IPS-18c (cell line): ENCODE measurements at regions not wholly inside any gene's neighbourhood (a gene's known extent, or its start where the extent isn't known, plus 50 kb on each side); places are given as distances from the start of the nearest gene placed in this dataset.
"Not testable (repeated sequence)": the region's sequence is repeated elsewhere in the genome, so short reads cannot be mapped to it uniquely, and the experiment has no call there.

Experiments
- H3K4me3 ChIP-seq: 2 replicates; pipeline ENCODE4 v1.7.0; 2013; ENCODE audit warnings: low read depth, mild to moderate bottlenecking, low read length, moderate library complexity; ENCODE audit not compliant: insufficient read depth
- H3K9me3 ChIP-seq: one replicate; pipeline ENCODE4 v1.6.1; 2013; ENCODE audit warnings: mild to moderate bottlenecking, low read length, moderate library complexity; ENCODE audit not compliant: control insufficient read depth, insufficient read depth

- no peaks in the 10 kb centered on the region for H3K9me3 ChIP-seq
- H3K4me3 ChIP-seq, result no peak overlapping the region
These were observed 190.4 kb downstream of the ENC1 start for GRCh38 chr5:74450095-74450494.

GRCh38 chr5:74446725-74447241, 193.7 kb downstream of the ENC1 start:
- Histone ChIP-seq H3K4me3 (no peak overlapping the region), H3K9me3 (no peaks in the 10 kb centered on the region)

DNA sequence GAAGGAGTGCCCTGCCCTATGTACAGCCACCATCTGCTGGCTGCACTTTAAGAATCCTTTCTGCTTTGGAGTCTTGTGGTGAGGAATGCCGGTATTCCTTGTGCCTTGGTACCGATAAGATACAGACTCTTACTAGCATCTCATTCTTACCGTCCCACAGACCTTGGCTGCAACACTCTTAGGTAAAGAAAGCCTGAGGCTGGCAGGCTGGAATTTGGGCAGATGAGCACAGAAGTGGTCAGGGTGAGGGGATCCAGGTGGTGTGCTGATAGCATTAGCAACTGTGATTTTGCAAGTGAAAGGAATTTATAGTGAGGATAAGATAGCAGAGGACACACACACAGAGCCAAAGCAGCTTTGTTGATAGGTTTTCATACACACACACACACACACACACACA, 198.1 kb downstream of the ENC1 start:
- no peaks in the 10 kb centered on the region for H3K9me3 ChIP-seq
- H3K4me3 ChIP-seq, result no peak overlapping the region

DNA sequence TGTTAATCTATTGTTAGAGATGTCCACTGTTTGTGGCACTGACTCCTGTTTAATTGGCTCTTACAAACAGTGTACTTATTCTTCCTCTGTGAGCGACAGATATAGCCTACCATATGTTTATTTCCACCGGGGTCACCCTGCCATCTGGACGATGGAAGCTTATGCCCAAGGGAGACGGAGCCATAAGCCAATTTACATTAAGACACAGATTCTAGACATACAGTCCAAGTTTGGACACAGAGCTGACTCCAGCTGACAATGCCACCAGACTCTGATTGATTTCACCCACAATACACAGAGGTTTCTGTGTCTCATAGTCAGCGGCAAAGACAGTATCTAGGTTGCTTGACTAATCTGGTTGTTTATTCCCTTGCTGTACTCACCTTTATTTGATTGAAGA, 198.9 kb downstream of the ENC1 start:
- H3K4me3 ChIP-seq, result no peak overlapping the region

DNA sequence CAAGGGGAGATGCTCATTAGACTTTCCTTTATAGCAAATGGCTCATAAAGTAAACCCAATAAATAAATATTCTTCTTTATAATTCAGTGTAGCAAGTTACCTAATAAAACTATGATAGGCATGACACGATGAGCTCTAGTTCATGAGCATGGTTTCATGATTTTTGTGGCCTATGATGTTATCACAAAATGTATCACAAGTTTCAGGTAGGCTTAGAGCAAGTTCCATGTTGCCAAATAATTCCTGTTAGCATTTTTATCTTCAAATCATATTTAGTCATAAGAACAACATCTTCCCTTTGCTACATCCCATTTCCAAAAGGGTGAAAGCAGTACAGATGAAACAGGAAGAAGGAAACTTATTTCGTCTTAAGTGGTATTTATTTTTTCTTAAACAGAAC, 200.2 kb downstream of the ENC1 start:
- Histone ChIP-seq H3K9me3 (no peaks in the 10 kb centered on the region), H3K4me3 (no peak overlapping the region)

More for the DNA sequence above, 198.9 kb downstream of the ENC1 start:
- no peaks in the 10 kb centered on the region for H3K9me3 ChIP-seq

- not testable (repeated sequence) for H3K4me3 ChIP-seq, H3K9me3 ChIP-seq
These were observed 202.7 kb downstream of the ENC1 start for GRCh38 chr5:74437870-74438269.

DNA sequence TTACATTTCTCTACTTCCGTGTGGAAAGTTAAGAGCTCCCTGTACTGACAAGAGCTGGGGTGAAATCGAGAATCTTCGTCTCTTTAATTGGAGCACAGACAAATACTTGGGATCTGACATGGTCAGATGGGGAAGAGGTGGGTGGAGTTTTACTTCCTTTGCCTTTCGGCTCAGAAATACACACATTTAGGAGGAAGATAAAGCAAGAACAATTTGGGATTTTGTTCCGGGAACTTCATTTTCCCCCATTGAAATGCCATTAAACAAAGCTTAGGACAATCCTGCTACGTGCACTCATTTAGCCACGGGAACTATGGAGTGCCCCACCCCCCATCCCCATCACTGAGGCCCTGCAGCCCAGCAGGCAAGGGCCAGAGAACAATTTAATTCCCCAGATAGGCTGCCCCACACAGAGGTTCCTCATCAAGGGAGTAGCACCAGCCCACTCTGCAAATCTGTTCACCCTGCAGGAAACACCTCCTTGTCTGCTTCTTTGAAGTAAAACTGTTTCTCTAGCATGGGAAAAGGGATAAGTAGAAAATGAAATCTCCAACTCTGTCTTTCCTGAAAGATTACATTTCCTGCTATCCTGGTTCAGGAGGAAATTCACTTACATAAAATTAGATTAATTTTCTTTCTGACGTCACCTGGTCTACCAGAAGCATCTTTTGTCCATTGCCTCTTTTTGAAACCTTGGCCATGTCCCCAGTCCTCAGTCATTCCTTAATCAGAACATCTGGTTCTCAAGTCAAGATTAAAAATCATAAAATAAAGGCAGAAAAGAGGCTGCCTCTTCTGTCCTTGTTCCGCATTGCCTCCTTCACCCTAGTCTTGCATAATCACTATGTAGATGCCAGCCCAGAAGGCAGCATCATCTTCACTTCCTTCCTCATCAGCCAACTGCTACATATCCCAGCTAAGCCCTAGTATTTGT, 206.4 kb downstream of the ENC1 start:
- no peak overlapping the region for H3K4me3 ChIP-seq

GRCh38 chr5:74433255-74433895, 207.2 kb downstream of the ENC1 start:
- Histone ChIP-seq H3K9me3 (peaks cover 3% of the 10 kb centered on the region), H3K4me3 (no peak overlapping the region)

More for the DNA sequence above, 206.4 kb downstream of the ENC1 start:
- peaks cover 2% of the 10 kb centered on the region for H3K9me3 ChIP-seq

GRCh38 chr5:74432721-74433120, 207.8 kb downstream of the ENC1 start:
- Histone ChIP-seq H3K4me3 (no peak overlapping the region), H3K9me3 (peaks cover 3% of the 10 kb centered on the region)

DNA sequence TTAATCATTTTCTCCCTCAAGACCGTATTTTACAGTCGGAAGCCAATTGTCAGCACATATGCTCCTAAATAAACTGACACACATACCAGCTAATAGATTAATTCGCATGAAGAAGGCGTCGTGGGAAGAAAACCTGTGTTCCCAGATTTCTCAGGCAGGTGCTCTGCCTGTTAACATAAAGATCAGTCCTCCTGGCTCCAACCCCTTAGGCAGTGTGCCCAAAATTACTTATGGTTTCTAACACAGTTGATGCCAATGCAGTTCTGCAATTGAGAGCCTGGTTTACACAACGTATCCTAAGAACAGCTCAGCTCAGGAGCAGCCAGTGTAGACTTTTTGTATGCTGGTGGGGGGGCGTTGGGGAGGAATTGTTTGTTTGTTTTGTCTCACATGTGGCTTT, 208.3 kb downstream of the ENC1 start:
- Histone ChIP-seq H3K4me3 (no peak overlapping the region), H3K9me3 (peaks cover 3% of the 10 kb centered on the region)

DNA sequence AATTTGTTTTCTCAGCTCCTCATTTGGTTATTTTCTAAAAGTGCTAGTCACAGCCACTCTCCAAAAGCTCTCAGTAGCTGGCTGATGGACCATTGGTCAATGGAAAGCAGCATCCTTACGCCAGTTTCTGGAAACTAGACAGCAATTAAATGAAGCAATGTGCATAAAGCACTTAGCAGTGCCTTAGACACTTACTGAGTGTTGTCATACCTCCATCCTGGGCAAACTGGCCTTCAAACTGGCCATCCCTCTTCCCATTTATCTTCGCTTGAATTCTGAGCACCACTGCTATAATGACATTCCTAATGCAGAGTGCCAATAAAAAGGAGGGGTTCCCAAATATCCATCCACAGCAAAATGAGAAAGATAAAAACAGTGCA, 209.2 kb downstream of the ENC1 start:
- H3K4me3 ChIP-seq, result no peak overlapping the region

GRCh38 chr5:74430631-74431289, 209.8 kb downstream of the ENC1 start:
- Histone ChIP-seq H3K9me3 (peaks cover 3% of the 10 kb centered on the region), H3K4me3 (no peak overlapping the region)

More for the DNA sequence above, 209.2 kb downstream of the ENC1 start:
- peaks cover 3% of the 10 kb centered on the region for H3K9me3 ChIP-seq

DNA sequence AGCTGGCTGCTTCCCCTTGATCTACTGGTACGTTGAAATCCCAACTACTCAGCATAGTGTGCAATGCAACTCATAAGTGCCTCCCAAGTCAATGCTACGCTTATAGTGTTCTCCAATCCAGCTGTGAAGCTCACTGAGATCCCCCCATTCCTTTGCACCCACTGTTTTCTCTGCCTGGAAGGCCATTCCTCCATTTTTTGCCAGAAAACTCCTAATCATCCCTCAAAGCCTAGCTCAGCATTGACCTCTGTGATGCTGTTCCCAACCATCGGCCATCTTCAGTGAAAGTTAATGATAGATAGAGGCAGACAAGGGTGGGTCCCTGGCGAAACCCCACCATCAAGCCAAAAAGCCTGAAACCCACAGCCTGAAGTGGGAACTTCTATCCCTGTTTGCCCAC, 211.0 kb downstream of the ENC1 start:
- Histone ChIP-seq H3K4me3 (no peak overlapping the region), H3K9me3 (peaks cover 3% of the 10 kb centered on the region)

DNA sequence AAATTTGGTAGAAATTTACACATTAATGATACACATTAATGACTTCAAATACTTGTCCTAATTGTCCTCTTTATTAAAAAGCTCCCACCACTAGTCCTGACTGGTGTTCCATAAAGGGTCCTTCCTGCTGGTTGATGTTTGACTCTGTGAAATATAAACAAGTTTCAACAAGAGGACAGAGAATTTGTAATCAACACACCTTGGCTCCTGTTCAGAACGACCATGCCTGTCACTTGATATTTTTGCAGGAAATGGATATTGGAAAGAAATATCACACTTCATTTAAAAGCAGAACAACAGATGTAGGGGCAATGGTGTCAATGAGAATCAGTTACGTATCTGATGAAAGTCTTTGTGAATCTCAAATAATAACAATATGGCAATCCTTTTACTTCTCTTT, 211.7 kb downstream of the ENC1 start:
- peaks cover 3% of the 10 kb centered on the region for H3K9me3 ChIP-seq
- no peak overlapping the region for H3K4me3 ChIP-seq

DNA sequence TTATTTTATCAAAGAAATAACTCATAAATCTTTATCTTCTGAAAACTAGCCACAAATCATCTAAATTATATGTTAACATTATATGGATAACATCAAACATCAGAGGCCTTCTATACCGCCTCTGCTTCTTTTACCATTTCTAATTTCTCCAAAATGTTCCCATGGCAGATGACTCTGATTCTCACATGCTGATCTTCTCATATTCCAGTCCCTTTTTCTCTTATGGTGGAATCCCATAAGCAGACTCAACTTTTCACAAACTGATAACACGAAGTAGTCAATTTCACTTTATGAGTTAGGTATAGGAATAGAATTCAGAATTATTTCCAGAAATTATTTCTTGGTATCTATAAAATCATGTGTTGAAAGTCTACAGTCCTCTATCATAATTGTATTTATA, 212.3 kb downstream of the ENC1 start:
- Histone ChIP-seq H3K9me3 (peaks cover 3% of the 10 kb centered on the region), H3K4me3 (no peak overlapping the region)

- Histone ChIP-seq H3K9me3 (peaks cover 3% of the 10 kb centered on the region), H3K4me3 (no peak overlapping the region)
These were observed 214.0 kb downstream of the ENC1 start for GRCh38 chr5:74426506-74426905.

GRCh38 chr5:74424162-74424868, 216.2 kb downstream of the ENC1 start:
- H3K9me3 ChIP-seq, result peaks cover 3% of the 10 kb centered on the region
- no peak overlapping the region for H3K4me3 ChIP-seq
